MM.1S (cell line): ENCODE measurements at regions not wholly inside any gene's neighbourhood (a gene's known extent, or its start where the extent isn't known, plus 50 kb on each side); places are given as distances from the start of the nearest gene placed in this dataset.

Source experiments
- DNase-seq: peaks from one replicate; pipeline ENCODE4 v3.0.0-alpha.2; 2015
- H2AFZ ChIP-seq: fragments of 300-600 bp; sonication (generic); 2 replicates; pipeline ENCODE4 v1.6.0; 2016; ENCODE audit warnings: antibody characterized with exemption, low read length
- H3F3A ChIP-seq: fragments of 300-600 bp; sonication (generic); 2 replicates; pipeline ENCODE4 v1.6.1; 2016; ENCODE audit warnings: mild to moderate bottlenecking, antibody characterized with exemption, low read length, moderate library complexity, mixed read lengths; ENCODE audit not compliant: insufficient read depth
- H3K27ac ChIP-seq: fragments of 300-600 bp; sonication (generic); 2 replicates; pipeline ENCODE4 v1.5.1; 2016; ENCODE audit warnings: mild to moderate bottlenecking, low read length
- H3K27me3 ChIP-seq: fragments of 300-600 bp; sonication (generic); replicated peaks from 2 replicates; pipeline ENCODE4 v1.6.0; 2016; ENCODE audit warnings: low read length; ENCODE audit not compliant: insufficient read depth
- H3K36me3 ChIP-seq: fragments of 300-600 bp; sonication (generic); replicated peaks from 2 replicates; pipeline ENCODE4 v1.6.1; 2016; ENCODE audit warnings: mild to moderate bottlenecking, low read length, mixed read lengths; ENCODE audit not compliant: insufficient read depth
- H3K4me1 ChIP-seq: fragments of 300-600 bp; sonication (generic); 2 replicates; pipeline ENCODE4 v1.6.1; 2016; ENCODE audit warnings: low read length, mixed read lengths
- H3K4me2 ChIP-seq: fragments of 300-600 bp; sonication (generic); 2 replicates; pipeline ENCODE4 v1.6.0; 2016; ENCODE audit warnings: low read depth, low read length
- H3K4me3 ChIP-seq: fragments of 300-600 bp; sonication (generic); 2 replicates; pipeline ENCODE4 v1.5.1; 2016; ENCODE audit warnings: low read length, mixed read lengths
- H3K79me2 ChIP-seq: fragments of 300-600 bp; sonication (generic); 2 replicates; pipeline ENCODE4 v1.6.1; 2016; ENCODE audit warnings: mixed run types, low read length, mixed read lengths
- H3K9ac ChIP-seq: fragments of 300-600 bp; sonication (generic); 2 replicates; pipeline ENCODE4 v1.6.1; 2016; ENCODE audit warnings: low read length, mixed read lengths
- H3K9me2 ChIP-seq: fragments of 300-600 bp; sonication (generic); replicated peaks from 2 replicates; pipeline ENCODE4 v1.6.1; 2016; ENCODE audit warnings: mild to moderate bottlenecking, low read length, mixed read lengths; ENCODE audit not compliant: insufficient read depth
- H3K9me3 ChIP-seq: fragments of 300-600 bp; sonication (generic); replicated peaks from 2 replicates; pipeline ENCODE4 v1.6.1; 2016; ENCODE audit warnings: mild to moderate bottlenecking, low read length, mixed read lengths; ENCODE audit not compliant: insufficient read depth
- H4K20me1 ChIP-seq: fragments of 300-600 bp; sonication (generic); 2 replicates; pipeline ENCODE4 v1.6.1; 2016; ENCODE audit warnings: mild to moderate bottlenecking, low read length, moderate library complexity, mixed read lengths; ENCODE audit not compliant: insufficient read depth
- CTCF ChIP-seq: fragments of 300-600 bp; sonication (generic); IDR thresholded peaks from 2 replicates; pipeline ENCODE4 v1.5.1; 2016; ENCODE audit warnings: antibody characterized with exemption, low read length, mixed read lengths
- EZH2 ChIP-seq: fragments of 300-600 bp; sonication (generic); optimal IDR thresholded peaks from 2 replicates; pipeline ENCODE3; 2017; ENCODE audit warnings: low read depth, mild to moderate bottlenecking, antibody characterized with exemption, low read length, mixed read lengths
- EZH2phosphoT487 ChIP-seq: fragments of 300-600 bp; sonication (generic); IDR thresholded peaks from 2 replicates; pipeline ENCODE4 v1.6.1; 2018; ENCODE audit warnings: antibody characterized with exemption, low read length

GRCh38 chr3:110378481-110378880, 693.1 kb upstream of the NECTIN3 start:
- Histone ChIP-seq H3K4me1 (no peaks in the 10 kb centered on the region), H2AFZ (no peak overlapping the region), H4K20me1 (no peaks in the 10 kb centered on the region), H3F3A (no peaks in the 10 kb centered on the region), H3K4me3 (no peak overlapping the region), H3K4me2 (no peak overlapping the region), H3K9me2 (no peaks in the 10 kb centered on the region), H3K27me3 (no peaks in the 10 kb centered on the region), H3K9ac (no peak overlapping the region), H3K9me3 (no peaks in the 10 kb centered on the region), H3K36me3 (no peaks in the 10 kb centered on the region), H3K79me2 (no peaks in the 10 kb centered on the region), H3K27ac (no peak overlapping the region)
- TF ChIP-seq EZH2 = no peak
- TF ChIP-seq CTCF = no peak
- TF ChIP-seq EZH2phosphoT487 = no peak
- no peak for DNase-seq

DNA sequence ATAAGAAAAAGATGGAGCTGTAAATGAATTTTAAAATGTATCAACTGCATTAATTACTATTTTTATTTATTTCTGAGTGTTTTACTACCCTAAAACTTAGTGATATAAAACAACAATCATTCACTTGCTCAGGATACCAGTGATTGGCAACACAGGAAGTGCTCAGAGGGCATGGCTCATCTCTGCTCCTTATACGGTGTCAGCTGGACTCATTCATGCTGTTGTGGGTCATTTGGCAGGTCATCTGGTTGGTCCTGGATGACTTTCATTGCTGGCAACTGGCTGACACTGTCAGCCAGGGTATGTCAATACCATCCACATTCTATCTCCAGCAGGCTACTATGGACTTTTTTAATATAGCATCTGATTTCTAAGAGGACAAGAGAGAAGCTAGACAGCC, 689.6 kb upstream of the NECTIN3 start:
- Histone ChIP-seq H2AFZ (no peak overlapping the region), H3K27me3 (no peaks in the 10 kb centered on the region), H3K4me3 (no peak overlapping the region), H3K27ac (no peak overlapping the region), H4K20me1 (no peaks in the 10 kb centered on the region), H3K9me3 (no peaks in the 10 kb centered on the region), H3K79me2 (no peaks in the 10 kb centered on the region), H3K36me3 (no peaks in the 10 kb centered on the region), H3K4me1 (no peaks in the 10 kb centered on the region), H3F3A (no peaks in the 10 kb centered on the region), H3K9me2 (no peaks in the 10 kb centered on the region), H3K9ac (no peak overlapping the region), H3K4me2 (no peak overlapping the region)
- no peak for TF ChIP-seq EZH2
- TF ChIP-seq CTCF = no peak
- no peak for TF ChIP-seq EZH2phosphoT487
- no peak for DNase-seq

DNA sequence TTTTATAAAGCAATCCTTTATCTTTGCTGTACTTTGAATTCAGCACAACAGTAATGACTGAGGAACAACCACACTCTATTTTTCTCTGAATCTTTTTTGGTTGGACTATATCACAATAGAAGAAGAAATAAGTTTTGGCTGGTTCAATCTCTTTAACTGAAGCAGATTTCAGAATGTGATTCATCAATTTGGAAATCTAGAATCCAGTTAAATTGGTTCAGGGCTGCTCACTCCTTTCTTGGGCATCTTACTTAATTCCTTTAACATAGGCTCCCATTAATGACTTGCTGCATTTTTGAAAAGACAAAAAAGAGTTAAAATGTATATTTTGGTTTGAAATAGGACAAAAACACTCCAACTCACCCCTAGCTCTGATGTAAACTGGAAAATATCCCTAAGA, 688.3 kb upstream of the NECTIN3 start:
- H3F3A ChIP-seq = no peaks in the 10 kb centered on the region
- no peaks in the 10 kb centered on the region for H3K9me3 ChIP-seq
- H3K27ac ChIP-seq = no peak overlapping the region
- H2AFZ ChIP-seq = no peak overlapping the region
- H3K4me2 ChIP-seq = no peak overlapping the region
- H3K4me3 ChIP-seq = no peak overlapping the region
- H4K20me1 ChIP-seq = no peaks in the 10 kb centered on the region
- H3K9ac ChIP-seq = no peak overlapping the region
- DNase-seq = no peak
- H3K4me1 ChIP-seq = no peaks in the 10 kb centered on the region
- no peaks in the 10 kb centered on the region for H3K9me2 ChIP-seq
- H3K27me3 ChIP-seq = no peaks in the 10 kb centered on the region
- no peaks in the 10 kb centered on the region for H3K79me2 ChIP-seq
- TF ChIP-seq CTCF (no peak), EZH2phosphoT487 (no peak), EZH2 (no peak)
- no peaks in the 10 kb centered on the region for H3K36me3 ChIP-seq

DNA sequence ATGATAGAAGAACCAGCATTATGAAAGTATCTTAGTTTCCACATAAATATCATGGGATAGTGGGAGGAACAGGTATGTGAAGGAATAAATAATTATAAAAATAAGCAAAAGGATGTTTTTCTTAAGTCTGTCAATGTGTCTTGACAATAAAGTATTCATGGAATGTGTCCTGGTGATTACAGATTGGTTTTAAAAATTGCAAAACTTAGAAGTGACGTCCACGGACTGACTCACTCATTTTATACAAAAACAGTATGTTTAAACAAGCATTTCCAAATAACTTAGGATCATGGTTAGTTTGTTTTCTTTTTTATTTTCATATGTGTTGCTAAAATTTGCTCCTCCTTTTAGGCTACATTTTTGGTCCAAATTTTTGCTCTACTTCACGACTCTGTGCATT, 687.0 kb upstream of the NECTIN3 start:
- H3F3A ChIP-seq = no peaks in the 10 kb centered on the region
- H3K9ac ChIP-seq = no peak overlapping the region
- H3K4me1 ChIP-seq = no peaks in the 10 kb centered on the region
- no peaks in the 10 kb centered on the region for H3K79me2 ChIP-seq
- no peaks in the 10 kb centered on the region for H4K20me1 ChIP-seq
- no peak overlapping the region for H2AFZ ChIP-seq
- no peaks in the 10 kb centered on the region for H3K36me3 ChIP-seq
- H3K27me3 ChIP-seq = no peaks in the 10 kb centered on the region
- no peak for DNase-seq
- no peak for TF ChIP-seq EZH2
- no peak for TF ChIP-seq EZH2phosphoT487
- TF ChIP-seq CTCF = no peak
- H3K4me2 ChIP-seq = no peak overlapping the region
- H3K9me3 ChIP-seq = no peaks in the 10 kb centered on the region
- no peaks in the 10 kb centered on the region for H3K9me2 ChIP-seq
- no peak overlapping the region for H3K27ac ChIP-seq
- no peak overlapping the region for H3K4me3 ChIP-seq
